PFSK-1 (cell line): ENCODE measurements at regions not wholly inside any gene's neighbourhood (a gene's known extent, or its start where the extent isn't known, plus 50 kb on each side); places are given as distances from the start of the nearest gene placed in this dataset.

Experiments
- FOXP2 ChIP-seq: optimal IDR thresholded peaks from 2 replicates; pipeline ENCODE3; 2011; ENCODE audit warnings: borderline replicate concordance, control low read depth, inconsistent platforms; ENCODE audit not compliant: insufficient read depth; ENCODE audit errors: extremely low read length, extremely low read depth
- POLR2AphosphoS5 ChIP-seq: IDR thresholded peaks from 2 replicates; pipeline ENCODE4 v1.6.1; 2012; ENCODE audit warnings: low read depth, mild to moderate bottlenecking, control low read depth, low read length, moderate library complexity
- REST ChIP-seq, 2 experiments: IDR thresholded peaks; 2 replicates each; pipeline versions ENCODE4 v1.6.1 to v1.8.0; 2011 to 2012; ENCODE audit warnings: low read depth in 2 of 2, low read length in 2 of 2, control low read depth in 1 of 2, inconsistent platforms in 1 of 2, mild to moderate bottlenecking in 1 of 2, moderate library complexity in 1 of 2; ENCODE audit not compliant: insufficient read depth in 1 of 2
- SIN3A ChIP-seq: IDR thresholded peaks from 2 replicates; pipeline ENCODE4 v1.6.1; 2012; ENCODE audit warnings: mild to moderate bottlenecking, low read length, moderate library complexity, borderline replicate concordance; ENCODE audit not compliant: insufficient read depth
- TAF1 ChIP-seq: IDR thresholded peaks from 2 replicates; pipeline ENCODE4 v1.6.1; 2012; ENCODE audit warnings: low read length, control low read depth, borderline replicate concordance; ENCODE audit not compliant: insufficient read depth

GRCh38 chr17:53149316-53149715, 673.4 kb upstream of the KIF2B start:
- TF ChIP-seq POLR2AphosphoS5 (no peak), SIN3A (no peak), REST (IDR thresholded peaks at IDR 0.05; ENCODE audit: insufficient read depth in 1 of 2, low read depth in 2 of 2, low read length in 2 of 2) (no peak), TAF1 (no peak), FOXP2 (no peak)
